Liver (tissue), 8 donors: ENCODE measurements at regions not wholly inside any gene's neighbourhood (a gene's known extent, or its start where the extent isn't known, plus 50 kb on each side); places are given as distances from the start of the nearest gene placed in this dataset.

Experiments used
- DNase-seq: peaks from one replicate; pipeline ENCODE4 v3.0.0-alpha.2; 2017; ENCODE audit warnings: low spot score
- H3K27ac ChIP-seq, 2 donors: one replicate each; pipeline ENCODE4 v1.7.0; 2013; ENCODE audit warnings: inconsistent platforms in 2 of 2, low read length in 2 of 2, control low read depth in 1 of 2, low read depth in 1 of 2, mild to moderate bottlenecking in 1 of 2
- H3K27me3 ChIP-seq, 4 donors: one replicate each; pipeline versions ENCODE4 v1.6.1 to v1.7.0; 2013; ENCODE audit warnings: low read length in 3 of 4, inconsistent platforms in 1 of 4, mild to moderate bottlenecking in 1 of 4, moderate library complexity in 1 of 4; ENCODE audit not compliant: control insufficient read depth in 4 of 4, insufficient read depth in 4 of 4
- H3K36me3 ChIP-seq, 4 donors: one replicate each; pipeline versions ENCODE4 v1.6.1 to v1.7.0; 2013; ENCODE audit warnings: low read length in 3 of 4, mild to moderate bottlenecking in 3 of 4, low read depth in 1 of 4, moderate library complexity in 1 of 4; ENCODE audit not compliant: control insufficient read depth in 4 of 4, insufficient read depth in 3 of 4
- H3K4me1 ChIP-seq, 4 donors: one replicate each; pipeline versions ENCODE4 v1.6.1 to v1.7.0; 2013; ENCODE audit warnings: low read length in 3 of 4, mild to moderate bottlenecking in 3 of 4, moderate library complexity in 1 of 4; ENCODE audit not compliant: control insufficient read depth in 4 of 4, insufficient read depth in 4 of 4
- H3K4me3 ChIP-seq, 3 donors: one replicate each; pipeline versions ENCODE4 v1.6.1 to v1.7.0; 2013; ENCODE audit warnings: low read length in 3 of 3, control low read depth in 1 of 3, low read depth in 1 of 3, mild to moderate bottlenecking in 1 of 3
- H3K9ac ChIP-seq, 2 donors: one replicate each; pipeline ENCODE4 v1.7.0; 2013; ENCODE audit warnings: low read length in 2 of 2, mild to moderate bottlenecking in 2 of 2, moderate library complexity in 2 of 2, control low read depth in 1 of 2, low read depth in 1 of 2
- H3K9me3 ChIP-seq, 4 donors: one replicate each; pipeline versions ENCODE4 v1.6.1 to v1.7.0; 2013; ENCODE audit warnings: low read length in 3 of 4; ENCODE audit not compliant: control insufficient read depth in 4 of 4
- EGR1 ChIP-seq, 2 donors: IDR thresholded peaks; 2 replicates each; pipeline ENCODE4 v1.6.1; 2016 to 2018; ENCODE audit warnings: antibody characterized with exemption in 2 of 2, low read depth in 2 of 2
- FOXA1 ChIP-seq: IDR thresholded peaks from 2 replicates; pipeline ENCODE4 v1.6.1; 2016; ENCODE audit warnings: antibody characterized with exemption
- FOXA2 ChIP-seq: IDR thresholded peaks from 2 replicates; pipeline ENCODE4 v1.6.1; 2016; ENCODE audit warnings: antibody characterized with exemption
- GABPA ChIP-seq, 2 donors: IDR thresholded peaks in 1 of 2; conservative IDR thresholded peaks in 1 of 2; 2 replicates each; pipeline ENCODE4 v1.6.1; 2016; ENCODE audit warnings: antibody characterized with exemption in 2 of 2, mild to moderate bottlenecking in 1 of 2, moderate library complexity in 1 of 2
- HNF4A ChIP-seq, 2 donors: conservative IDR thresholded peaks; 2 replicates each; pipeline ENCODE4 v1.6.1; 2016; ENCODE audit warnings: antibody characterized with exemption in 2 of 2, mild to moderate bottlenecking in 2 of 2
- HNF4G ChIP-seq: IDR thresholded peaks from 2 replicates; pipeline ENCODE4 v1.6.1; 2016; ENCODE audit warnings: antibody characterized with exemption
- JUND ChIP-seq, 2 donors: IDR thresholded peaks; 2 replicates each; pipeline ENCODE4 v1.6.1; 2016; ENCODE audit warnings: antibody characterized with exemption in 2 of 2
- NR2F2 ChIP-seq: IDR thresholded peaks from 2 replicates; pipeline ENCODE4 v1.6.1; 2016; ENCODE audit warnings: antibody characterized with exemption
- RAD21 ChIP-seq, 2 donors: IDR thresholded peaks; 2 replicates each; pipeline ENCODE4 v1.6.1; 2016; ENCODE audit warnings: antibody characterized with exemption in 2 of 2, mild to moderate bottlenecking in 2 of 2
- RXRA ChIP-seq, 2 donors: IDR thresholded peaks; 2 replicates each; pipeline ENCODE4 v1.6.1; 2017 to 2018; ENCODE audit warnings: antibody characterized with exemption in 2 of 2, mild to moderate bottlenecking in 1 of 2
- SP1 ChIP-seq: IDR thresholded peaks from 2 replicates; pipeline ENCODE4 v1.6.1; 2018; ENCODE audit warnings: antibody characterized with exemption, mild to moderate bottlenecking
- TAF1 ChIP-seq: conservative IDR thresholded peaks from 2 replicates; pipeline ENCODE4 v1.6.1; 2016; ENCODE audit warnings: antibody characterized with exemption, mild to moderate bottlenecking
- YY1 ChIP-seq: IDR thresholded peaks from 2 replicates; pipeline ENCODE4 v1.6.1; 2016; ENCODE audit warnings: antibody characterized with exemption, mild to moderate bottlenecking
- WGBS: extraction: QIAGEN DNeasy Blood & Tissue Kit; methylation state at CpG from one replicate; pipeline ENCODE4 v1.1.7; 2013; 5-methylcytosine and 5-hydroxymethylcytosine counted together
- TF ChIP-seq, protein P1 (sequence below): IDR thresholded peaks from 2 replicates; pipeline ENCODE4 v1.6.1; 2016; ENCODE audit warnings: antibody characterized with exemption, mild to moderate bottlenecking
- TF ChIP-seq, protein P2 (sequence below): IDR thresholded peaks from 2 replicates; pipeline ENCODE4 v1.6.1; 2016; ENCODE audit warnings: antibody characterized with exemption
- TF ChIP-seq, protein P3 (sequence below): IDR thresholded peaks from 2 replicates; pipeline ENCODE4 v1.6.1; 2016; ENCODE audit warnings: antibody characterized with exemption
- TF ChIP-seq, protein P4 (sequence below): fragments of 150-350 bp; IDR thresholded peaks from 2 replicates; pipeline ENCODE4 v1.5.1; 2017; ENCODE audit warnings: improper control_type of control experiment, low read depth, low read length; ENCODE audit not compliant: missing input control
- TF ChIP-seq, protein P5 (sequence below): IDR thresholded peaks from 2 replicates; pipeline ENCODE4 v1.6.1; 2016; ENCODE audit warnings: antibody characterized with exemption
- donor health status: healthy.
- donor health status: healthy.
- donor health status: healthy.
- donor health status: healthy.
- donor health status: healthy.

DNA sequence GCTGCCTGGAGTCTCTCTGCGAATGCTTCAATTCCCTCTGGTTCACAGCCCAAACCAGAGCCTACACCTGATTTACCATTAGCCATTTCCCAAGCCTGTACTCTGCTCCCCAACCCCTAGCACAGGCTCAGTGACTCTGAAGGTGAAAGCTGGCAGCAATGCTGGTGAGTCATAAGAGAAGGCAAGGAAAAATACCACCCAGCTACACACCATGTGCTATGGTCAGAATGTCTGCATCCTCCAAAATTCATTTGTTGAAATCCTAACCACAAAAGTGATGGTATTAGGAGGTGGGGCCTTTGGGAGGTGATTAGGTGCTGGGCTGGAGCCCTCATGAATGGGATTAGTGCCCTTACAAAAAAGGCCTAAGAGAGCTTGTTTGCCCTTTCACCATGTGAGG, 117.1 kb upstream of the TJP1 start:
- no peak overlapping the region for H3K9ac ChIP-seq
- no peak overlapping the region for H3K27ac ChIP-seq
- TF ChIP-seq, protein P1, sequence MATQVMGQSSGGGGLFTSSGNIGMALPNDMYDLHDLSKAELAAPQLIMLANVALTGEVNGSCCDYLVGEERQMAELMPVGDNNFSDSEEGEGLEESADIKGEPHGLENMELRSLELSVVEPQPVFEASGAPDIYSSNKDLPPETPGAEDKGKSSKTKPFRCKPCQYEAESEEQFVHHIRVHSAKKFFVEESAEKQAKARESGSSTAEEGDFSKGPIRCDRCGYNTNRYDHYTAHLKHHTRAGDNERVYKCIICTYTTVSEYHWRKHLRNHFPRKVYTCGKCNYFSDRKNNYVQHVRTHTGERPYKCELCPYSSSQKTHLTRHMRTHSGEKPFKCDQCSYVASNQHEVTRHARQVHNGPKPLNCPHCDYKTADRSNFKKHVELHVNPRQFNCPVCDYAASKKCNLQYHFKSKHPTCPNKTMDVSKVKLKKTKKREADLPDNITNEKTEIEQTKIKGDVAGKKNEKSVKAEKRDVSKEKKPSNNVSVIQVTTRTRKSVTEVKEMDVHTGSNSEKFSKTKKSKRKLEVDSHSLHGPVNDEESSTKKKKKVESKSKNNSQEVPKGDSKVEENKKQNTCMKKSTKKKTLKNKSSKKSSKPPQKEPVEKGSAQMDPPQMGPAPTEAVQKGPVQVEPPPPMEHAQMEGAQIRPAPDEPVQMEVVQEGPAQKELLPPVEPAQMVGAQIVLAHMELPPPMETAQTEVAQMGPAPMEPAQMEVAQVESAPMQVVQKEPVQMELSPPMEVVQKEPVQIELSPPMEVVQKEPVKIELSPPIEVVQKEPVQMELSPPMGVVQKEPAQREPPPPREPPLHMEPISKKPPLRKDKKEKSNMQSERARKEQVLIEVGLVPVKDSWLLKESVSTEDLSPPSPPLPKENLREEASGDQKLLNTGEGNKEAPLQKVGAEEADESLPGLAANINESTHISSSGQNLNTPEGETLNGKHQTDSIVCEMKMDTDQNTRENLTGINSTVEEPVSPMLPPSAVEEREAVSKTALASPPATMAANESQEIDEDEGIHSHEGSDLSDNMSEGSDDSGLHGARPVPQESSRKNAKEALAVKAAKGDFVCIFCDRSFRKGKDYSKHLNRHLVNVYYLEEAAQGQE = no peak
- TF ChIP-seq GABPA (IDR thresholded peaks at IDR 0.05 in 1 of 2, conservative IDR thresholded peaks at IDR 0.05 in 1 of 2) = no peak
- TF ChIP-seq, protein P2, sequence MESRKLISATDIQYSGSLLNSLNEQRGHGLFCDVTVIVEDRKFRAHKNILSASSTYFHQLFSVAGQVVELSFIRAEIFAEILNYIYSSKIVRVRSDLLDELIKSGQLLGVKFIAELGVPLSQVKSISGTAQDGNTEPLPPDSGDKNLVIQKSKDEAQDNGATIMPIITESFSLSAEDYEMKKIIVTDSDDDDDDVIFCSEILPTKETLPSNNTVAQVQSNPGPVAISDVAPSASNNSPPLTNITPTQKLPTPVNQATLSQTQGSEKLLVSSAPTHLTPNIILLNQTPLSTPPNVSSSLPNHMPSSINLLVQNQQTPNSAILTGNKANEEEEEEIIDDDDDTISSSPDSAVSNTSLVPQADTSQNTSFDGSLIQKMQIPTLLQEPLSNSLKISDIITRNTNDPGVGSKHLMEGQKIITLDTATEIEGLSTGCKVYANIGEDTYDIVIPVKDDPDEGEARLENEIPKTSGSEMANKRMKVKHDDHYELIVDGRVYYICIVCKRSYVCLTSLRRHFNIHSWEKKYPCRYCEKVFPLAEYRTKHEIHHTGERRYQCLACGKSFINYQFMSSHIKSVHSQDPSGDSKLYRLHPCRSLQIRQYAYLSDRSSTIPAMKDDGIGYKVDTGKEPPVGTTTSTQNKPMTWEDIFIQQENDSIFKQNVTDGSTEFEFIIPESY = no peak
- no peak for TF ChIP-seq YY1
- TF ChIP-seq EGR1 (IDR thresholded peaks at IDR 0.05; ENCODE audit: low read depth in 2 of 2) = no peak
- TF ChIP-seq SP1 = no peak
- TF ChIP-seq, protein P3, sequence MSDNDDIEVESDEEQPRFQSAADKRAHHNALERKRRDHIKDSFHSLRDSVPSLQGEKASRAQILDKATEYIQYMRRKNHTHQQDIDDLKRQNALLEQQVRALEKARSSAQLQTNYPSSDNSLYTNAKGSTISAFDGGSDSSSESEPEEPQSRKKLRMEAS = no peak
- no peak for TF ChIP-seq NR2F2
- no peak for TF ChIP-seq HNF4A (conservative IDR thresholded peaks at IDR 0.05)
- no peak for TF ChIP-seq FOXA2
- no peak for TF ChIP-seq TAF1
- TF ChIP-seq FOXA1 = no peak
- TF ChIP-seq, protein P4, sequence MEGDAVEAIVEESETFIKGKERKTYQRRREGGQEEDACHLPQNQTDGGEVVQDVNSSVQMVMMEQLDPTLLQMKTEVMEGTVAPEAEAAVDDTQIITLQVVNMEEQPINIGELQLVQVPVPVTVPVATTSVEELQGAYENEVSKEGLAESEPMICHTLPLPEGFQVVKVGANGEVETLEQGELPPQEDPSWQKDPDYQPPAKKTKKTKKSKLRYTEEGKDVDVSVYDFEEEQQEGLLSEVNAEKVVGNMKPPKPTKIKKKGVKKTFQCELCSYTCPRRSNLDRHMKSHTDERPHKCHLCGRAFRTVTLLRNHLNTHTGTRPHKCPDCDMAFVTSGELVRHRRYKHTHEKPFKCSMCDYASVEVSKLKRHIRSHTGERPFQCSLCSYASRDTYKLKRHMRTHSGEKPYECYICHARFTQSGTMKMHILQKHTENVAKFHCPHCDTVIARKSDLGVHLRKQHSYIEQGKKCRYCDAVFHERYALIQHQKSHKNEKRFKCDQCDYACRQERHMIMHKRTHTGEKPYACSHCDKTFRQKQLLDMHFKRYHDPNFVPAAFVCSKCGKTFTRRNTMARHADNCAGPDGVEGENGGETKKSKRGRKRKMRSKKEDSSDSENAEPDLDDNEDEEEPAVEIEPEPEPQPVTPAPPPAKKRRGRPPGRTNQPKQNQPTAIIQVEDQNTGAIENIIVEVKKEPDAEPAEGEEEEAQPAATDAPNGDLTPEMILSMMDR = no peak
- no peak for TF ChIP-seq RXRA (IDR thresholded peaks at IDR 0.05)
- TF ChIP-seq, protein P5, sequence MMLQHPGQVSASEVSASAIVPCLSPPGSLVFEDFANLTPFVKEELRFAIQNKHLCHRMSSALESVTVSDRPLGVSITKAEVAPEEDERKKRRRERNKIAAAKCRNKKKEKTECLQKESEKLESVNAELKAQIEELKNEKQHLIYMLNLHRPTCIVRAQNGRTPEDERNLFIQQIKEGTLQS = no peak
- no peak for TF ChIP-seq RAD21 (IDR thresholded peaks at IDR 0.05)
- TF ChIP-seq JUND (IDR thresholded peaks at IDR 0.05) = no peak
- no peak for TF ChIP-seq HNF4G
- H3K27me3 ChIP-seq = no peaks in the 10 kb centered on the region
- no peak overlapping the region for H3K4me3 ChIP-seq
- peaks cover 0 to 26% (median 19%) of the 10 kb centered on the region in 4 donors for H3K4me1 ChIP-seq
- H3K9me3 ChIP-seq = no peaks in the 10 kb centered on the region
- H3K36me3 ChIP-seq = no peaks in the 10 kb centered on the region
- DNase-seq = no peak
- WGBS = 97% methylated on average over 1 of the region's 1 CpG
